IMR-90 (cell line): ENCODE measurements at regions not wholly inside any gene's neighbourhood (a gene's known extent, or its start where the extent isn't known, plus 50 kb on each side); places are given as distances from the start of the nearest gene placed in this dataset.

Source experiments
- ATAC-seq: fragments of 200-7000 bp; cut with Tn5 transposase; 2 replicates; pipeline ENCODE4 v1.9.1; 2020; ENCODE audit warnings: low read depth, mild to moderate bottlenecking, moderate library complexity
- BruUV-seq: library from RNA; stranded (reverse); fragments of 400-500 nt; replicated peaks from 2 replicates; lab custom pipeline; 2021; lab: Mats Ljungman, UMichigan
- CTCF ChIA-PET: fragments of 300-600 bp; formaldehyde crosslinking; extraction: SDS; loops from one replicate; lab custom pipeline; 2021; ENCODE audit warnings: antibody characterized with exemption; lab: Yijun Ruan, JAX
- POLR2A ChIA-PET: fragments of 300-600 bp; sonication (Branson Sonifier 250); formaldehyde crosslinking; loops from one replicate; lab custom pipeline; 2022; ENCODE audit warnings: antibody characterized with exemption; ENCODE audit not compliant: unreplicated experiment; lab: Charles Lee
- DNase-seq: peaks from one replicate; pipeline ENCODE4 v3.0.0; 2013
- H2AFZ ChIP-seq: replicated peaks from 2 replicates; pipeline ENCODE3; 2013; ENCODE audit warnings: low read length, mild to moderate bottlenecking; ENCODE audit not compliant: poor library complexity
- H2AK5ac ChIP-seq: 2 replicates; pipeline ENCODE4 v1.6.1; 2013; ENCODE audit warnings: low read depth, low read length, inconsistent platforms
- H2AK9ac ChIP-seq: replicated peaks from 2 replicates; pipeline ENCODE3; 2013; ENCODE audit warnings: mild to moderate bottlenecking, low read depth, low read length, moderate library complexity; ENCODE audit not compliant: poor library complexity
- H2BK120ac ChIP-seq: 2 replicates; pipeline ENCODE4 v1.6.1; 2013; ENCODE audit warnings: low read depth, low read length, inconsistent platforms
- H2BK15ac ChIP-seq: 3 replicates; pipeline ENCODE4 v1.6.1; 2013; ENCODE audit warnings: low read depth, low read length, inconsistent platforms
- H2BK20ac ChIP-seq: 2 replicates; pipeline ENCODE4 v1.6.1; 2013; ENCODE audit warnings: low read depth, mild to moderate bottlenecking, inconsistent platforms, low read length, moderate library complexity
- H2BK5ac ChIP-seq: 2 replicates; pipeline ENCODE4 v1.6.1; 2013; ENCODE audit warnings: mild to moderate bottlenecking, low read depth, low read length, inconsistent platforms; ENCODE audit not compliant: poor library complexity, severe bottlenecking
- H3K14ac ChIP-seq: replicated peaks from 2 replicates; pipeline ENCODE4 v1.6.1; 2013; ENCODE audit warnings: low read depth, low read length, inconsistent platforms
- H3K18ac ChIP-seq: 2 replicates; pipeline ENCODE4 v1.6.1; 2013; ENCODE audit warnings: low read depth, low read length, control low read depth
- H3K23ac ChIP-seq: 2 replicates; pipeline ENCODE4 v1.6.1; 2013; ENCODE audit warnings: low read depth, low read length, inconsistent platforms
- H3K27ac ChIP-seq: 2 replicates; pipeline ENCODE4 v1.5.1; 2013; ENCODE audit warnings: mild to moderate bottlenecking, control low read depth, low read length; ENCODE audit not compliant: insufficient read depth
- H3K27me3 ChIP-seq: 2 replicates; pipeline ENCODE4 v1.6.1; 2013; ENCODE audit warnings: low read length; ENCODE audit not compliant: control insufficient read depth, insufficient read depth
- H3K36me3 ChIP-seq: 2 replicates; pipeline ENCODE4 v1.6.1; 2013; ENCODE audit warnings: low read length, mixed read lengths; ENCODE audit not compliant: control insufficient read depth, insufficient read depth
- H3K4ac ChIP-seq: 2 replicates; pipeline ENCODE4 v1.6.1; 2013; ENCODE audit warnings: low read depth, low read length, inconsistent platforms
- H3K4me1 ChIP-seq: 2 replicates; pipeline ENCODE4 v1.6.1; 2013; ENCODE audit warnings: low read length, mixed read lengths; ENCODE audit not compliant: control insufficient read depth, insufficient read depth
- H3K4me2 ChIP-seq: 2 replicates; pipeline ENCODE4 v1.6.1; 2013; ENCODE audit warnings: low read depth, mild to moderate bottlenecking, control low read depth, low read length, moderate library complexity
- H3K4me3 ChIP-seq: 2 replicates; pipeline ENCODE4 v1.5.1; 2013; ENCODE audit warnings: low read depth, mild to moderate bottlenecking, control low read depth, low read length, moderate library complexity; ENCODE audit not compliant: insufficient read depth
- H3K56ac ChIP-seq: 2 replicates; pipeline ENCODE4 v1.6.1; 2013; ENCODE audit warnings: low read length, inconsistent platforms; ENCODE audit not compliant: insufficient read depth; ENCODE audit errors: extremely low read depth
- H3K79me1 ChIP-seq, 2 experiments: 2 replicates each; pipeline ENCODE4 v1.6.1; 2013; ENCODE audit warnings: low read length in 2 of 2, inconsistent platforms in 1 of 2, low read depth in 1 of 2
- H3K9ac ChIP-seq: 2 replicates; pipeline ENCODE4 v1.6.1; 2013; ENCODE audit warnings: low read depth, low read length, control low read depth
- H3K9me1 ChIP-seq: 2 replicates; pipeline ENCODE4 v1.6.1; 2013; ENCODE audit warnings: low read length, inconsistent platforms; ENCODE audit not compliant: insufficient read depth
- H3K9me3 ChIP-seq: 2 replicates; pipeline ENCODE4 v1.6.1; 2013; ENCODE audit warnings: low read length; ENCODE audit not compliant: control insufficient read depth, insufficient read depth
- H4K20me1 ChIP-seq: 2 replicates; pipeline ENCODE4 v1.6.1; 2013; ENCODE audit warnings: low read length, inconsistent platforms; ENCODE audit not compliant: insufficient read depth
- H4K5ac ChIP-seq: 2 replicates; pipeline ENCODE4 v1.6.1; 2013; ENCODE audit warnings: mild to moderate bottlenecking, low read depth, low read length, control low read depth
- H4K8ac ChIP-seq, 2 experiments: 2 replicates each; pipeline ENCODE4 v1.6.1; 2013; ENCODE audit warnings: low read depth in 2 of 2, low read length in 2 of 2, control low read depth in 1 of 2, inconsistent platforms in 1 of 2
- H4K91ac ChIP-seq: 2 replicates; pipeline ENCODE4 v1.6.1; 2013; ENCODE audit warnings: low read depth, low read length, inconsistent platforms; ENCODE audit not compliant: insufficient read depth
- CHD1 ChIP-seq: IDR thresholded peaks from 2 replicates; pipeline ENCODE4 v1.6.1; 2012; ENCODE audit warnings: low read depth, low read length, improper control_type of control experiment
- CTCF ChIP-seq: conservative IDR thresholded peaks from 2 replicates; pipeline ENCODE4 v1.5.1; 2012; ENCODE audit warnings: mild to moderate bottlenecking, low read depth, low read length, improper control_type of control experiment
- ELK1 ChIP-seq: fragments of 150-350 bp; IDR thresholded peaks from 2 replicates; pipeline ENCODE4 v1.6.1; 2016; ENCODE audit warnings: low read depth, mild to moderate bottlenecking, low read length, moderate library complexity, borderline replicate concordance
- FOS ChIP-seq: fragments of 150-350 bp; IDR thresholded peaks from 2 replicates; pipeline ENCODE4 v1.6.1; 2016; ENCODE audit warnings: low read depth, low read length
- MAFK ChIP-seq: IDR thresholded peaks from 2 replicates; pipeline ENCODE4 v1.6.1; 2012; ENCODE audit warnings: low read depth, low read length, improper control_type of control experiment
- MAZ ChIP-seq: IDR thresholded peaks from 2 replicates; pipeline ENCODE4 v1.6.1; 2012; ENCODE audit warnings: low read depth, mild to moderate bottlenecking, low read length, improper control_type of control experiment, moderate library complexity, borderline replicate concordance
- MXI1 ChIP-seq: IDR thresholded peaks from 2 replicates; pipeline ENCODE4 v1.6.1; 2012; ENCODE audit warnings: low read depth, mild to moderate bottlenecking, low read length, moderate library complexity, borderline replicate concordance
- POLR2A ChIP-seq: IDR thresholded peaks from 2 replicates; pipeline ENCODE4 v1.6.1; 2012; ENCODE audit warnings: mild to moderate bottlenecking, low read depth, low read length
- RAD21 ChIP-seq: IDR thresholded peaks from 2 replicates; pipeline ENCODE4 v1.6.1; 2012; ENCODE audit warnings: low read length, improper control_type of control experiment
- RCOR1 ChIP-seq: IDR thresholded peaks from 2 replicates; pipeline ENCODE4 v1.6.1; 2012; ENCODE audit warnings: mild to moderate bottlenecking, low read length, improper control_type of control experiment; ENCODE audit not compliant: insufficient replicate concordance
- RFX5 ChIP-seq: IDR thresholded peaks from 2 replicates; pipeline ENCODE4 v1.8.0; 2012; ENCODE audit warnings: low read depth, mild to moderate bottlenecking, low read length, moderate library complexity
- SMC3 ChIP-seq: fragments of 150-350 bp; IDR thresholded peaks from 2 replicates; pipeline ENCODE4 v1.6.1; 2016; ENCODE audit warnings: low read depth, mild to moderate bottlenecking, antibody characterized with exemption, low read length, moderate library complexity
- USF2 ChIP-seq: fragments of 150-350 bp; IDR thresholded peaks from 2 replicates; pipeline ENCODE4 v1.6.1; 2017; ENCODE audit warnings: mild to moderate bottlenecking, antibody characterized with exemption, low read length, low read depth
- WGBS, 2 experiments: methylation state at CpG; one replicate each; pipeline versions ENCODE4 v1.1.5 to v1.1.7; 2013; ENCODE audit warnings: missing lambda C conversion rate in 2 of 2; ENCODE audit not compliant: insufficient read length in 1 of 2; ENCODE audit errors: extremely low coverage in 2 of 2; 5-methylcytosine and 5-hydroxymethylcytosine counted together
- dilution Hi-C: fragments of 300-500 bp; cut with HindIII; formaldehyde crosslinking; loops from one replicate; pipeline ENCODE4 v1.14.3; 2018; ENCODE audit warnings: low sequenced_read_pairs; ENCODE audit not compliant: unreplicated experiment
- in situ Hi-C: fragments of 300-500 bp; cut with MboI; formaldehyde crosslinking; loops from 3 replicates; pipeline ENCODE4 v1.14.3; 2019; ENCODE audit warnings: low sequenced_read_pairs, inconsistent platforms, mixed read lengths
- intact Hi-C: fragments of 100-400 bp; cut with micrococcal nuclease; formaldehyde crosslinking; loops from 2 replicates; pipeline ENCODE4 v1.10.0; 2022

- Histone ChIP-seq H3K4me1 (peaks cover 2% of the 10 kb centered on the region; the same call in 1 of the 2 replicates), H3K9me3 (no peaks in the 10 kb centered on the region), H2BK5ac (no peak overlapping the region), H3K23ac (no peak overlapping the region), H3K56ac (no peak overlapping the region), H2AK9ac (no peak overlapping the region), H3K14ac (no peak overlapping the region), H4K20me1 (no peaks in the 10 kb centered on the region), H4K91ac (no peak overlapping the region), H3K18ac (no peak overlapping the region), H3K4ac (no peak overlapping the region), H3K27ac (no peak overlapping the region), H2BK15ac (no peak overlapping the region), H2AK5ac (no peak overlapping the region), H3K79me1 (no peaks in the 10 kb centered on the region), H3K36me3 (no peaks in the 10 kb centered on the region), H3K27me3 (no peaks in the 10 kb centered on the region; the same call in none of the 2 replicates), H2BK20ac (no peak overlapping the region), H3K4me2 (no peak overlapping the region), H4K5ac (no peak overlapping the region), H2BK120ac (no peak overlapping the region), H3K9me1 (no peaks in the 10 kb centered on the region), H3K9ac (no peak overlapping the region), H4K8ac (no peak overlapping the region), H3K4me3 (no peak overlapping the region), H2AFZ (no peak overlapping the region)
- intact Hi-C loops (no loop called here), in situ Hi-C loops (no loop called here), dilution Hi-C loops (no loop called here)
- BruUV-seq: no TSS peak
- ATAC-seq (no peak), DNase-seq (no peak)
- CTCF ChIA-PET: no interaction called here
- POLR2A ChIA-PET: no interaction called here
- no CpG with 5 or more reads among the region's 1 CpG for WGBS, 2 experiments
- TF ChIP-seq SMC3 (no peak), ELK1 (no peak), MAZ (no peak), RAD21 (no peak), USF2 (no peak), POLR2A (no peak), MXI1 (no peak), MAFK (no peak), CTCF (no peak), CHD1 (no peak), FOS (no peak), RCOR1 (no peak), RFX5 (no peak)
Observed at GRCh38 chr10:47209466-47209865, 90.5 kb upstream of the GDF10 start.
